ENCODE measurements at regions not wholly inside any gene's neighbourhood (a gene's known extent, or its start where the extent isn't known, plus 50 kb on each side); places are given as distances from the start of the nearest gene placed in this dataset.

DNA sequence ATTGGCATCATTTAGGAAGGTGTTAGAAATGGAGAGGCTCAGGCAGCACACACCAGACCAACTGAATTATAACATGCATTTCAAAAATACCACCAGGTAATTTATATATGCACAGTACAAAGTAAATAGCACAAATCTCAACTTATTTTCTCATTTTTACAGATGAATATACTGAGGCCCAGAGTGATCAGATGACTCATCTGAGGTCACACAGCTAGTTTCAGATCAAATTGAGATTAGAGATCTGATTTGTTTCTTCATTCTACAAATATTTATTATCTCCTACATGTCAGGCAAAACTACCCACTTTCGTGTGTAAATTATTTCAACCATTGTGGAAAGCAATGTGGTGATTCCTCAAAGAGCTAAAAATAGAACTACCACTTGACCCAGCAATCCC is 507.1 kb downstream of the TLE4 start:
- Mint-ChIP-seq H3K9me3 (peaks cover 11% of the 10 kb centered on the region), H3K27ac (no peak overlapping the region), H3K4me1 (peaks cover 15% of the 10 kb centered on the region), H3K36me3 (no peaks in the 10 kb centered on the region), H3K4me3 (no peak overlapping the region), H3K27me3 (ENCODE audit: insufficient read depth, low read depth) (peaks cover 5% of the 10 kb centered on the region)
- no peak for DNase-seq (ENCODE audit: low spot score)
- Histone ChIP-seq H3K27me3 (no peaks in the 10 kb centered on the region), H3F3A (ENCODE audit: low read depth) (no peaks in the 10 kb centered on the region), H3K4me3 (no peak overlapping the region), H3K36me3 (no peaks in the 10 kb centered on the region), H4K20me1 (ENCODE audit: low read depth) (no peaks in the 10 kb centered on the region), H2AFZ (replicated peaks) (no peak overlapping the region), H3K9ac (no peak overlapping the region), H3K27ac (no peak overlapping the region), H3K4me2 (no peak overlapping the region), H3K4me1 (no peaks in the 10 kb centered on the region), H3K9me3 (ENCODE audit: low read depth) (no peaks in the 10 kb centered on the region), H3K79me2 (ENCODE audit: low read depth) (no peaks in the 10 kb centered on the region)
- TF ChIP-seq, protein P1, sequence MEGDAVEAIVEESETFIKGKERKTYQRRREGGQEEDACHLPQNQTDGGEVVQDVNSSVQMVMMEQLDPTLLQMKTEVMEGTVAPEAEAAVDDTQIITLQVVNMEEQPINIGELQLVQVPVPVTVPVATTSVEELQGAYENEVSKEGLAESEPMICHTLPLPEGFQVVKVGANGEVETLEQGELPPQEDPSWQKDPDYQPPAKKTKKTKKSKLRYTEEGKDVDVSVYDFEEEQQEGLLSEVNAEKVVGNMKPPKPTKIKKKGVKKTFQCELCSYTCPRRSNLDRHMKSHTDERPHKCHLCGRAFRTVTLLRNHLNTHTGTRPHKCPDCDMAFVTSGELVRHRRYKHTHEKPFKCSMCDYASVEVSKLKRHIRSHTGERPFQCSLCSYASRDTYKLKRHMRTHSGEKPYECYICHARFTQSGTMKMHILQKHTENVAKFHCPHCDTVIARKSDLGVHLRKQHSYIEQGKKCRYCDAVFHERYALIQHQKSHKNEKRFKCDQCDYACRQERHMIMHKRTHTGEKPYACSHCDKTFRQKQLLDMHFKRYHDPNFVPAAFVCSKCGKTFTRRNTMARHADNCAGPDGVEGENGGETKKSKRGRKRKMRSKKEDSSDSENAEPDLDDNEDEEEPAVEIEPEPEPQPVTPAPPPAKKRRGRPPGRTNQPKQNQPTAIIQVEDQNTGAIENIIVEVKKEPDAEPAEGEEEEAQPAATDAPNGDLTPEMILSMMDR (IDR thresholded peaks at IDR 0.05) = no peak
- TF ChIP-seq EZH2 (IDR thresholded peaks at IDR 0.05) = no peak
- TF ChIP-seq EZH2phosphoT487 (IDR thresholded peaks at IDR 0.05) = no peak

DNA sequence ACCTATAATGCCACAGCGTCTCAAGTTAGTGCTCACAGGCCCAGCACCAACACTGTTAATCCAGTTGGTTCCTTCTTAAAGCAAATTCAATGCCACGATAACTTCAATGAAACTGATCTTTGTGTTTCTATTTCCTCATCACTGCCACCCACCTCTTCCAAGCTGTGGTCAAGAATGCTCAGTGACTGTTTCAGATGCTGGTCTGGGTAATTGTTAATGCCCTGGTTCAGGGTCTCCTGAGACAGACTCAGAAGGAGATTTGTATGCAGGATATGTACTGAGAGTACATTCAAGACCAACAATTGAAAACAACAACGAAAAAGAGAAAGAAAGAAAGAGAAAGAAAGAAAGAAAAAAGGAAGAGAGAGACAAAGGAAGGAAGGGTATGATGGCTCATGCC is 505.3 kb downstream of the TLE4 start:
- no peak overlapping the region for H3K27ac ChIP-seq
- no peaks in the 10 kb centered on the region for H3F3A ChIP-seq (ENCODE audit: low read depth)
- H3K27me3 Mint-ChIP-seq (ENCODE audit: insufficient read depth, low read depth) = peaks cover 2% of the 10 kb centered on the region
- no peaks in the 10 kb centered on the region for H3K9me3 ChIP-seq (ENCODE audit: low read depth)
- H3K36me3 Mint-ChIP-seq = no peaks in the 10 kb centered on the region
- DNase-seq (ENCODE audit: low spot score) = no peak
- no peaks in the 10 kb centered on the region for H3K27me3 ChIP-seq
- no peak overlapping the region for H3K9ac ChIP-seq
- H3K27ac Mint-ChIP-seq = no peak overlapping the region
- H4K20me1 ChIP-seq (ENCODE audit: low read depth) = no peaks in the 10 kb centered on the region
- no peak overlapping the region for H2AFZ ChIP-seq (replicated peaks)
- no peak overlapping the region for H3K4me3 ChIP-seq
- H3K9me3 Mint-ChIP-seq = peaks cover 11% of the 10 kb centered on the region
- TF ChIP-seq EZH2phosphoT487 (IDR thresholded peaks at IDR 0.05) (no peak), EZH2 (IDR thresholded peaks at IDR 0.05) (no peak)
- TF ChIP-seq, protein P1 (IDR thresholded peaks at IDR 0.05) = no peak
- no peaks in the 10 kb centered on the region for H3K79me2 ChIP-seq (ENCODE audit: low read depth)
- no peaks in the 10 kb centered on the region for H3K36me3 ChIP-seq
- H3K4me2 ChIP-seq = no peak overlapping the region
- H3K4me1 Mint-ChIP-seq = peaks cover 15% of the 10 kb centered on the region
- no peak overlapping the region for H3K4me3 Mint-ChIP-seq
- no peaks in the 10 kb centered on the region for H3K4me1 ChIP-seq

DNA sequence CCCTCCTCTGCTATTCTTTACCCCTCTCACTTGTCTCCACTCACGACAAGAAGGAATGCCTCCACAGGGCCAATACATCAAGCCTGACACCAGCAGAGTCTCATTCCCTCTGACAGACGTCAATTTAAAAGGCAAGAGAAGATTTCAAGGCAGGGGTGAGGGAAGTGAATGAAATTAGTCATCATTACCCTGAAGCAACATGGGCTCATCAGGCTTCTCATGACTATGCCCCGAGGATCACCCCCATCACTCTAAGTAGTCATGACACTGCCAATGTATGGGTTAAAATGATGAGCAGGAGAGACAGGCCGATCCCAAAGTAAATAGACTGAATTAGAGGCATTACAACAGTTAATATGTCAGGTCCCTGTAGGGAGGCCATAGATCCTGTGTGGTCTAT is 504.4 kb downstream of the TLE4 start:
- no peaks in the 10 kb centered on the region for H3K36me3 Mint-ChIP-seq
- H3K4me1 Mint-ChIP-seq = peaks cover 15% of the 10 kb centered on the region
- no peak overlapping the region for H3K4me2 ChIP-seq
- no peak overlapping the region for H3K27ac Mint-ChIP-seq
- H3F3A ChIP-seq (ENCODE audit: low read depth) = no peaks in the 10 kb centered on the region
- no peak overlapping the region for H3K27ac ChIP-seq
- H3K4me3 ChIP-seq = no peak overlapping the region
- no peak overlapping the region for H3K9ac ChIP-seq
- no peaks in the 10 kb centered on the region for H3K36me3 ChIP-seq
- H3K9me3 Mint-ChIP-seq = peaks cover 8% of the 10 kb centered on the region
- no peak overlapping the region for H3K4me3 Mint-ChIP-seq
- no peak overlapping the region for H2AFZ ChIP-seq (replicated peaks)
- no peaks in the 10 kb centered on the region for H4K20me1 ChIP-seq (ENCODE audit: low read depth)
- H3K27me3 ChIP-seq = no peaks in the 10 kb centered on the region
- no peaks in the 10 kb centered on the region for H3K4me1 ChIP-seq
- TF ChIP-seq EZH2phosphoT487 (IDR thresholded peaks at IDR 0.05) (no peak), EZH2 (IDR thresholded peaks at IDR 0.05) (no peak)
- TF ChIP-seq, protein P1 (IDR thresholded peaks at IDR 0.05) = no peak
- H3K9me3 ChIP-seq (ENCODE audit: low read depth) = no peaks in the 10 kb centered on the region
- H3K79me2 ChIP-seq (ENCODE audit: low read depth) = no peaks in the 10 kb centered on the region
- peaks cover 2% of the 10 kb centered on the region for H3K27me3 Mint-ChIP-seq (ENCODE audit: insufficient read depth, low read depth)
- DNase-seq (ENCODE audit: low spot score) = no peak

All from neural progenitor cell (in vitro differentiated cells).